LNCAP (cell line): ENCODE measurements at regions not wholly inside any gene's neighbourhood (a gene's known extent, or its start where the extent isn't known, plus 50 kb on each side); places are given as distances from the start of the nearest gene placed in this dataset.

Experiments
- TF ChIP-seq, protein P1 (sequence below): fragments of 450-650 bp; IDR thresholded peaks from 2 replicates; pipeline ENCODE4 v1.5.1; 2017; ENCODE audit warnings: mild to moderate bottlenecking

DNA sequence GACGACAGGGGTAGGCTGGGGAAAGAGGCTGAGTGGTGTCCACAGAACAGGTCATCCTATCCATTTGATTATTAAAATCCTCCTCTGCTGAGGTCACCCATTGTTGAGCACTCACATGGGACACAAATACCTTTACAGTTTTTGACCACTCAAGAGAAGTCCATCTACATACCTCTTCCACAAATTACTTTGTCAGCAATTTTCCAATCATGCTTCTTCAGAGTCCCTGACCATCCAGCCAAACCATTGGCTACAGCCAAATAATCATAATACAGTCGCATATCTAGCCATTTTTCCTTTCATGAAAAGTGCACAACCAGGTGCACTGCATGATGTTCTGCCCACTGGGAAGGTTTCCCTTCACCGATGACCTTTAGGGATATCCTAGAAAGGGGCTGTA, 407.4 kb downstream of the TEX13C start:
- TF ChIP-seq, protein P1, sequence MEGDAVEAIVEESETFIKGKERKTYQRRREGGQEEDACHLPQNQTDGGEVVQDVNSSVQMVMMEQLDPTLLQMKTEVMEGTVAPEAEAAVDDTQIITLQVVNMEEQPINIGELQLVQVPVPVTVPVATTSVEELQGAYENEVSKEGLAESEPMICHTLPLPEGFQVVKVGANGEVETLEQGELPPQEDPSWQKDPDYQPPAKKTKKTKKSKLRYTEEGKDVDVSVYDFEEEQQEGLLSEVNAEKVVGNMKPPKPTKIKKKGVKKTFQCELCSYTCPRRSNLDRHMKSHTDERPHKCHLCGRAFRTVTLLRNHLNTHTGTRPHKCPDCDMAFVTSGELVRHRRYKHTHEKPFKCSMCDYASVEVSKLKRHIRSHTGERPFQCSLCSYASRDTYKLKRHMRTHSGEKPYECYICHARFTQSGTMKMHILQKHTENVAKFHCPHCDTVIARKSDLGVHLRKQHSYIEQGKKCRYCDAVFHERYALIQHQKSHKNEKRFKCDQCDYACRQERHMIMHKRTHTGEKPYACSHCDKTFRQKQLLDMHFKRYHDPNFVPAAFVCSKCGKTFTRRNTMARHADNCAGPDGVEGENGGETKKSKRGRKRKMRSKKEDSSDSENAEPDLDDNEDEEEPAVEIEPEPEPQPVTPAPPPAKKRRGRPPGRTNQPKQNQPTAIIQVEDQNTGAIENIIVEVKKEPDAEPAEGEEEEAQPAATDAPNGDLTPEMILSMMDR: no peak

DNA sequence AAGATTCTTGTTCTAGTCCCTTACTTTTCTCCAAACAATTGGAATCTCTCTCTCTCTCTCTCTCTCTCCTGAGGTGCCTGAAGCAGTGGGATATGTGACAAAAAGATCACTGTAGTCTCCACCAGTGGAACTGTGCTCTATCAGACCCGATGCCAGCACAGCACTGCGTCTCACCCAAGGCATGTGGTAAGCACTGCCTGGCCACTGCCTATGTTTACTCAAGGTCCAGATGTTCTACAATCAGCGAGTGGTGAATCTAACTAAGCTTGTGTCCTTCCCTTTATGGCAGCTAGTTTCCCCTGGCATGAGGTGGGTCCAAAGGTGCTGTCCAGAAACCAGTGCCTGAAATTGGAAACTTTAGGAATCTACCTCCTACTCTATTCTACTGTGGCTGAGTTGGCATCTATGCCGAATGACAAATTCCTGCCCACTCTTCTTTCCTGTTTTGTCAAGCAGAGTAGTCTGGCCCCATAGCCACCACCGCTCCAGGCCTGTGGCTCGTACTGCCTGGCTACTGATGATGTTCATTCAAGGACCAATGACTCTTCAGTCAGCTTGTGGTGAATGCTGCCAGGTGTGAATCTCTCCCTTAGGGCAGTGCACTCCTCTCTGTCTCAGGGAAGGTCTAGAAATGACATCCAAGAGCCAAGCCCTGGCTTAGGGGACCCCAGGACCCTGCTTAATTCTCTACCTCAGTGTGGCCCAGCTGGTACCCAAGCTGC, 416.5 kb downstream of the TEX13C start:
- TF ChIP-seq, protein P1: no peak

DNA sequence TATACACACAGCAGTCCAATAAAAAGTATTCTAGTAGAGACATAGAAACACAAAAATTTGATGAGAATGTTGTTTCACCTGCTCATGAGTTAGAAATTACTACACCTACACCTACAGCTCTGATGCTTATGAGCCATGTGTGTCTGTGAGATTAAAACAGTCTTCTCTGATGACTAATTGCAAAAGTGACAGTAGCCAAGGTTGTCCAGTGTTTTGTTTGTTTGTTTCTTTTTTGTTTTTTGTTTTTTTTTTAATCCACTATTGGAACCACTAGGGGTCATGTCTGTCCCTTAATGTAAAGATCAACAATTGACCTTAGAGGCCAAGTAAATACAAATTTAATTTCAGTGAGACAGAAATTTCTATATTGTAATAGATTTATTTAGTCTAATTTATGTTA, 423.1 kb downstream of the TEX13C start:
- TF ChIP-seq, protein P1: no peak

DNA sequence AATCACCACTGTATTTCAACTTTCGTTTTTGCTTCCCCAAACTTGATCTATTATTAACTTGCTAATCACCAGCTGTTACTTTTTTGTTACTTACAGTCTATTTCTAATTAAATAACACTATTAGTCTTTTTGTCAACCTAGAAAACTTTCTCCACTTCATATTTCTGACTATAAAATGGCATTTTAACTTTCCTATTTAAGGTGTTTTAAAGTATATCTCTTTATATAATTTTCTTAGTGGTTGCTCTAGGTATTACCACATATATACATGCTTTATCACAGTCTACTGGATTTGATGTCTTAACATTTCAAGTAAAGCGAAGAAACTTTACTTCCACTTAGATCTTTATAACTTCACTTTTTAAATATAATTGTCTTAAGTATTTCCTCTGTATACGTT, 421.2 kb downstream of the DCAF12L2 start:
- TF ChIP-seq, protein P1: no peak

DNA sequence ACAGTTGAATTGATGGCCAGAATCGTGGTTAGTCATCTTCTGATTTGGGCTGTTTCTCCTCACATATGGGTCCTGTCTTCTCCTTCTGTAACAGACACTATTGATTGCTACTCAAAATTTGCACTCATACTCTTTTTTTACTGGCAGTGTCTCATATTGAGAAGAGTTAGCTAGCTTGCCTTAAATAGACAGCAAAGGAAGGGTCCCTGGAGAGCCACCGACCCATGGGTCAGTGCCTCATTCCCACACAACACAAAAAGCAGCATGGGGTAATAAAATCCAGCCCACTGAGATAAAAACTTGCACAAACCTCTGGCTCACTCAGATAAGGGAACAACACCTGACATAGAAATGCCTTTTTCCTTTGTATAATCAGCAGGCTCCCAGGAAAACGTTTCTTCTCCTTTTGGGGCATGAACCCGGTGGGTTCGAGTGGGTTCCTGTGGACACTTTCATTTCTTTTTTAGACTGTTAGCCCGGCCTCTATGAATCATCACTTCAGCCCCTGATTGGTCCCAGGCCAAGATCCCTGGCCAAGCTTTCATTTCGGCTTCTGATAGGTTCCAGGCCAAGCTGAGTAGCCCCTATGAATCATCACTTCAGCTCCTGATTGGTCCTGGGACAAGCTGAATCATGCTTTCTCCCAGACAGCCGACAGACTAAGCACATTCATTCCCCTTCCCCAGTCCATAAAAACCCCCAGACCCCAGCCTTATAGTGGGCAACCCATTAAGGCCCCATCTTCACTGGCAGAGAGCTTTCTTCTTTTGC, 408.1 kb downstream of the DCAF12L2 start:
- TF ChIP-seq, protein P1: no peak

DNA sequence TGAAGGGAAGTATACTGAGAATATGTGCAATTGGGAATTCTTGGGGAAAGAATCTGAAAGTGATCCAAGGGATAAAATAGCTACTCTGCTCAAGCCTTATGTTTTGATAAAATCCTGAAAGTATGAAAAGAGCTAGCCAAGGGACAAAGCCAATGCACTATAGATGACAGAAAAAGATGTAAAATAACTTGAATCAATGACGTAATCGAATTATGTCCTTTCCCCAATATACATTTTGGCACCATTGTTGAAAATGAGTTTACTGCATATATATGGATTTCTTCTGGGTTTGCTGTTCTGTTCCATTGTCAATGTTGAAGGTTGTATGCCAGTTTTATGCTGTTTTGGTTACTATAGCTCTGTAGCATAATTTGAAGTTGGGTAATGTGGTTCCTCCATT, 407.3 kb downstream of the DCAF12L2 start:
- TF ChIP-seq, protein P1: no peak

DNA sequence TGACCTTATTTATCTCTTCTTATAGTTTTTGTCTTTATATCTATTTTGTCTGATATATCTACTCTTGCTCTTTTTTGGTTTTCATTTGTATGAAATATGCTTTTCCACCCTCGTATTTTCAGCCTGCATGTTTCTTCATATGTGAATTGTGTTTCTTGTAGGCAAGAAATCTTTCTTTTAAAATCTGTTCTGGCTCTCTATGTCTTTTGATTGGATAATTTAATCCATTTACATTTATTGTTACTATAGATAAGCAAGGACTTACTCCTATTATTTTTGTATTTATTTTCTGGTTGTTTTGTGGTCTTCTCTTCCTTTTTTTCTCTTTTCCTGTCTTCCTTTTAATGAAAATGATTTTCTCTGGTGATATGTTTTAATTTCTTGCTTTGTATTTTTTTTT, 403.1 kb downstream of the DCAF12L2 start:
- TF ChIP-seq, protein P1: no peak
